Stomach smooth muscle (tissue), 2 donors: ENCODE measurements at regions not wholly inside any gene's neighbourhood (a gene's known extent, or its start where the extent isn't known, plus 50 kb on each side); places are given as distances from the start of the nearest gene placed in this dataset.

ENCODE experiments used
- H3K27ac ChIP-seq: one replicate; pipeline ENCODE4 v1.7.0; 2013; ENCODE audit warnings: mild to moderate bottlenecking, low read length, inconsistent platforms
- H3K27me3 ChIP-seq, 2 donors: one replicate each; pipeline ENCODE4 v1.7.0; 2013; ENCODE audit warnings: low read length in 2 of 2; ENCODE audit not compliant: insufficient read depth in 2 of 2, control insufficient read depth in 1 of 2
- H3K36me3 ChIP-seq, 2 donors: one replicate each; pipeline ENCODE4 v1.7.0; 2013; ENCODE audit warnings: low read length in 2 of 2; ENCODE audit not compliant: control insufficient read depth in 2 of 2, insufficient read depth in 2 of 2
- H3K4me1 ChIP-seq: one replicate; pipeline ENCODE4 v1.7.0; 2013; ENCODE audit warnings: low read length; ENCODE audit not compliant: control insufficient read depth, insufficient read depth
- H3K4me3 ChIP-seq, 2 donors: one replicate each; pipeline ENCODE4 v1.7.0; 2013; ENCODE audit warnings: low read length in 2 of 2
- H3K9ac ChIP-seq, 2 donors: one replicate each; pipeline ENCODE4 v1.7.0; 2013; ENCODE audit warnings: low read length in 2 of 2, mild to moderate bottlenecking in 1 of 2
- H3K9me3 ChIP-seq, 2 donors: one replicate each; pipeline ENCODE4 v1.7.0; 2013; ENCODE audit warnings: low read length in 2 of 2; ENCODE audit not compliant: control insufficient read depth in 2 of 2
- donor health status: healthy.
- donor health status: Pancreatic carcinoma.

DNA sequence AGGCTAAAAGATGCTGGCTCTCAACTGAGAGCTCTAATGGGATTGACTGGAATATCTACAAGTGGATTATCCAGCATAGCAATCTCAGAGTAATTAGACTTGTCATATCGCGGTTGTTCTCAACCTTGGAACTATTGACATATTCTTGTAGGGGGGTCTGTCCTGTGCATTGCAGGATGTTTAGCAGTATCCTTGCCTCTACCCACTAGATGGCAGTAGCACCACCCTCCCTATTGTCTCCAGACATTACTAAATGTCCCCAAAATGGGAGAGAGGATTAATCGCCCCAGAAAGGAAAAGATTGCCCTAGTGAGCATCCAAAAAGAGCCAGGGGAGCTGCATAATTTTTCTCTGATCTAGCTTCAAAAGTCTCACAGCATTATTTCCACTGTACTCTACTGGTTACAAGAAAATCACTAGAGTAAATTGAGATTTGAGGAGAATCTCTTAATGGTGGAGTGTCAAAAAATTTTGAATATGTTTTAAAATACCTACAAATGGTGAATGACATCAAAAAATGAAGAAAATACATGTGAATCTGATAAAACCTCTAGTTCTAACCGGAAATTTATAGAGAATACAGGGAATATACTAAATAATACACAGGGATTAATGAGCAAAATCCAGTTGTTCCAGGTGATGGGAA, 388.2 kb upstream of the AGTR1 start:
- Histone ChIP-seq H3K4me3 (no peak overlapping the region), H3K36me3 (no peaks in the 10 kb centered on the region), H3K4me1 (no peaks in the 10 kb centered on the region), H3K27me3 (no peaks in the 10 kb centered on the region), H3K9ac (no peak overlapping the region), H3K27ac (no peak overlapping the region), H3K9me3 (no peaks in the 10 kb centered on the region)

GRCh38 chr3:148315756-148316155, 381.9 kb upstream of the AGTR1 start:
- Histone ChIP-seq H3K9me3 (no peaks in the 10 kb centered on the region), H3K36me3 (no peaks in the 10 kb centered on the region), H3K27ac (no peak overlapping the region), H3K4me3 (no peak overlapping the region), H3K9ac (no peak overlapping the region), H3K27me3 (no peaks in the 10 kb centered on the region), H3K4me1 (no peaks in the 10 kb centered on the region)

- H3K9me3 ChIP-seq = no peaks in the 10 kb centered on the region
- H3K4me1 ChIP-seq = no peaks in the 10 kb centered on the region
- no peaks in the 10 kb centered on the region for H3K36me3 ChIP-seq
- no peaks in the 10 kb centered on the region for H3K27me3 ChIP-seq
- H3K9ac ChIP-seq = no peak overlapping the region
- H3K4me3 ChIP-seq = no peak overlapping the region
- no peak overlapping the region for H3K27ac ChIP-seq
These were observed 379.5 kb upstream of the AGTR1 start for GRCh38 chr3:148318240-148318639.

DNA sequence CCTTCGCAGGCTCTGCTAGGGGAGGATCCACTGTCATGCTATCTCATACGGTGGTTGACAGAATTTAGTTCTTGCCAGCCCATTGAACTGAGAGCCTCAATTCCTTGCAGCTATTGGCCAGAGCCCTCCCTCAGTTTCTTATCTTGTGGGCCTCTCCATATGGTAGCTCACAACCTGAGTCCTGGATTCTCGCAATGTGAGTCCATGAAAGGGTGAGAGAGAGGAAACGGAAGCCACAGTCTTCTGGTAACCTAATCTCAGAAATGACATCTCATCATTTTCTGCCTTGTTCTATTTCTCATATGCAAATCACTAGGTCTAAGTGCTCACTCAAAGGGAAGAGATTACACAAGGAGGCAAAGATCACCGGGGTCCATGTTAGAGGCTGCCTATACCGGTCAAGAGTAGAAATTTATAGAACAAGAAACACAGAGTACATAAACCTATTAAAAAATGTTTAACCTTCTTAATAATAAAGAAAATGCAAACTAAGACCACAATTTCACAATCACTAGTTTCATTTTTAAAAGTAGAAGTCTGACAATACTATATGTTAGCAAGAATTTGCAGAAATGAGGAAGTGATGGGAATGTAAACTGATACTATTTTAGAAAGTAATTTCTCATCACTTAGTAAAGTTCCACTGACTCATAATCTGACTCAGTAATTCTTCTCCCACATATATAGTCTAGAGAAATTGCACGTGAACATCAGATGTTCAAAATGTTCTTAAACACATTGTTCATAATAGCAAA, 378.4 kb upstream of the AGTR1 start:
- Histone ChIP-seq H3K27ac (no peak overlapping the region), H3K4me3 (no peak overlapping the region), H3K9ac (no peak overlapping the region), H3K4me1 (no peaks in the 10 kb centered on the region), H3K36me3 (no peaks in the 10 kb centered on the region), H3K27me3 (no peaks in the 10 kb centered on the region), H3K9me3 (no peaks in the 10 kb centered on the region)

DNA sequence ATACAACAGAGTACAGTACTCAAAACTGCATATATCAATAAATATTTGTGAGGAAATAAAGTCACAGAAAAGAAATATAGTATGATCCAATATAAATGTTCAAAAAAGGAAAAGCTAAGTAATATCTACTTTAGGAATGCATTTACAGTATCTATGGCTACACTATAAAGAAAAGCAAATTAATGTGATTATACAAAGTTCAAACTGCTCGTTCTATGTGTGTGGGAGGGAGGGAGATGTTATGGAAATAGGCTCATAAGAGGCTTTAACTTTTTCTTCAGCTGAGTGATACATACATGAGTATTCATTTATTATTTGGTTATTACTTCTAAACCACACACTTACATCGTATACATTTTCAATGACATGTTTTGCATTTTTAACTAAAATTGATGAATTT, 377.7 kb upstream of the AGTR1 start:
- Histone ChIP-seq H3K9ac (no peak overlapping the region), H3K27ac (no peak overlapping the region), H3K4me3 (no peak overlapping the region), H3K4me1 (no peaks in the 10 kb centered on the region), H3K36me3 (no peaks in the 10 kb centered on the region), H3K27me3 (no peaks in the 10 kb centered on the region), H3K9me3 (no peaks in the 10 kb centered on the region)

DNA sequence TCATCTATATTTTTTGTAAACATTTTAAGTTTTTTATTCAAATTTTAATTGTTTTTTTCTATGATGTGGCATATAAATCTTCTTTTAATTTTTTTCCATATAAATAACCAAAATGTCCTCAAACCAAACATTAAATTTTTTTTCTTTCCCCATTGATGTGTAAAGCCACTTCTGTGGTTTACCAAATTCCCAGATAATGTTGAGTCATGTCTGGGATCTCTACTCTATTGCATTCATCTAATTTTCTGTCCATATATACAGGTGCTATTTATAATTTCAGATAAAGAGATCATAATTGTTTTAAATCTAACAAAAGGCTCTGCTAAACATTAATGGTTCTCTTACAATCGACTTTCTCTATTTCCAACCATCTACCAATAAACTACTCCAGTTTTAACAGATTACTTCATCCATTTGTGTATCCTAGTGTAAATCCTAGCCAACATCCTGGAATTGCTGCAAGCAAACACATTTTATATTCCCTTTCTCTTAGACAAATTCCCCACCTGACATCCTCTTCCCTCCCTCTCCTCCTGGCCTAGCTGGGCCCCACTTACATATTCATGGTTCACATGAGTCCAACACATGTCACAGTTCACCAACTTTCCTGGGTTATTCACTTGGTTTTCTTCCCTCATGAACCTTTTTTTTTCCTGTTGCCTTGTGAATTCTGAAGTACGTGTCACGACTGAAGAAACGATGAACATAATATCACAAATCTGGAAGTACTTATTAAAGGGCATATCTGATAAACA, 368.0 kb upstream of the AGTR1 start:
- Histone ChIP-seq H3K27me3 (no peaks in the 10 kb centered on the region), H3K4me3 (no peak overlapping the region), H3K36me3 (no peaks in the 10 kb centered on the region), H3K9ac (no peak overlapping the region), H3K27ac (no peak overlapping the region), H3K9me3 (no peaks in the 10 kb centered on the region), H3K4me1 (no peaks in the 10 kb centered on the region)

- H3K9ac ChIP-seq = no peak overlapping the region
- no peaks in the 10 kb centered on the region for H3K36me3 ChIP-seq
- H3K27ac ChIP-seq = no peak overlapping the region
- no peaks in the 10 kb centered on the region for H3K9me3 ChIP-seq
- no peaks in the 10 kb centered on the region for H3K4me1 ChIP-seq
- H3K27me3 ChIP-seq = no peaks in the 10 kb centered on the region
- no peak overlapping the region for H3K4me3 ChIP-seq
These were observed 367.2 kb upstream of the AGTR1 start for GRCh38 chr3:148330542-148330941.

GRCh38 chr3:148331081-148331846, 366.4 kb upstream of the AGTR1 start:
- no peaks in the 10 kb centered on the region for H3K36me3 ChIP-seq
- no peak overlapping the region for H3K4me3 ChIP-seq
- H3K4me1 ChIP-seq = no peaks in the 10 kb centered on the region
- no peaks in the 10 kb centered on the region for H3K27me3 ChIP-seq
- no peak overlapping the region for H3K9ac ChIP-seq
- no peaks in the 10 kb centered on the region for H3K9me3 ChIP-seq
- H3K27ac ChIP-seq = no peak overlapping the region

DNA sequence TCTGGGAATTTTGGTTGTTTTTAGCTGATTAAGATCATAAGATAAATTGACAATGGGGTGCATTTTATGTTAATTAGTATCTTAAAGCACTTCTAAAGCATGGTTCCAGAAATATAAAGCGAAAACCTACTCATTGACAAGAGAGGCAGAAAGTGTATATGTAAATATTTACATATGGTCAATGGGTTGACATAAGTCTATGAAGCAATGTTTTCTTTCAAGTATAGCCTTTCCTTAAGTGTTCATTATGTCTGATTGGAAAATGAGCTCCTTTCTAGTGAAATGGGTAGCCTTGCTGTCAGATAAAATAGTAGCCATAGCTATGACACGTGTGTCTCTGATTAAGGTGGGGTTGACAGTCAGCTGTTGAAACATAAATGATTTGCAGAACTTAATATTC, 365.2 kb upstream of the AGTR1 start:
- Histone ChIP-seq H3K4me3 (no peak overlapping the region), H3K9ac (no peak overlapping the region), H3K27me3 (no peaks in the 10 kb centered on the region), H3K27ac (no peak overlapping the region), H3K4me1 (no peaks in the 10 kb centered on the region), H3K36me3 (no peaks in the 10 kb centered on the region), H3K9me3 (no peaks in the 10 kb centered on the region)

DNA sequence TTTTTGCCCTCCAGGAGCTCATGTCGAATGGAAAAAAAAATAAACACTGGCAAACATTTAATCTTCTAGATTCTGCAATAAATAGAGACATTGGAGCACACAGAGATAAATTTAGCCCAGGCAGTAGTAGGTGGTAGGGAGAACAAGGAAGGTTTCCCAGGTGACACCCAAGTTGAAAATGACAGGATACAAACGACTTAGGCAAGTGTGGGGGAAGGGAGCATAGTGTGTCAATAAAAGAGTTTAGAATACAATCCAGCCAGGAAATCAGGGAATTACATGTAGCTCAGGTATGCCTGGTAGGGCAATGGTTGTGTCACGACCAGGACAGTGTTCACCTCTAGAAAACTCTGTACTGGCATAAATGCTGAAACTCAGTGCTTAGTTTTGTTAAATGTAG, 364.6 kb upstream of the AGTR1 start:
- Histone ChIP-seq H3K4me1 (no peaks in the 10 kb centered on the region), H3K36me3 (no peaks in the 10 kb centered on the region), H3K9ac (no peak overlapping the region), H3K27ac (no peak overlapping the region), H3K9me3 (no peaks in the 10 kb centered on the region), H3K4me3 (no peak overlapping the region), H3K27me3 (no peaks in the 10 kb centered on the region)
